ENCODE measurements at regions not wholly inside any gene's neighbourhood (a gene's known extent, or its start where the extent isn't known, plus 50 kb on each side); places are given as distances from the start of the nearest gene placed in this dataset.

GRCh38 chr2:166614029-166614428, 120.0 kb upstream of the SCN7A start:
- TF ChIP-seq CTCF (IDR thresholded peaks at IDR 0.05; ENCODE audit: poor library complexity): no peak
- TF ChIP-seq EZH2 (IDR thresholded peaks at IDR 0.05; ENCODE audit: borderline replicate concordance): no peak
